GM18870 (cell line): ENCODE measurements at regions not wholly inside any gene's neighbourhood (a gene's known extent, or its start where the extent isn't known, plus 50 kb on each side); places are given as distances from the start of the nearest gene placed in this dataset.
A peak's percentile ranks its signal among the peaks of the same experiment; 100 is the strongest.

Experiments
- ATAC-seq: cut with Tn5 transposase; IDR thresholded peaks from one replicate; pipeline ENCODE4 v1.9.1; 2021; ENCODE audit warnings: moderate library complexity; ENCODE audit not compliant: unreplicated experiment

- no peak for ATAC-seq
Observed at GRCh38 chr7:21356616-21357015, 71.3 kb upstream of the SP4 start.

GRCh38 chr7:21357151-21358097 is 70.5 kb upstream of the SP4 start:
- no peak for ATAC-seq

DNA sequence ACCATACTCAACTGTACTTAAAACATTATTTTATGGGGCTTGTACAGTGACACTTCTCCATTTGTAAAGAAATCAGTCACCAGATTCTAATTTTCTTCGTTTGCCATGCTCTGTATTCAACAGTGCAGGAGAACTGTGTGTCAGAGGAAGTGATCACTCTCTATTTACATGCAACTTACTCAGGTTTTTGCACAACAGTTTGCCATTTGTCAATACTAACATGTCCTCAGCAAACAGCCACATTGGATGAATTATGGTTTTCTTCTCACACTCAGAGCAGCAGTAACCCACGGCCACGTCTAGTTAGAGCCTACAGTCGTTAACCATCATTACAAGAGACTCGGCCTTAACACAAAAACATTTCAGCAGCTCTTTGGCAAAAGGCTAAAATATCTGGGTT is 69.2 kb upstream of the SP4 start:
- no peak for ATAC-seq

DNA sequence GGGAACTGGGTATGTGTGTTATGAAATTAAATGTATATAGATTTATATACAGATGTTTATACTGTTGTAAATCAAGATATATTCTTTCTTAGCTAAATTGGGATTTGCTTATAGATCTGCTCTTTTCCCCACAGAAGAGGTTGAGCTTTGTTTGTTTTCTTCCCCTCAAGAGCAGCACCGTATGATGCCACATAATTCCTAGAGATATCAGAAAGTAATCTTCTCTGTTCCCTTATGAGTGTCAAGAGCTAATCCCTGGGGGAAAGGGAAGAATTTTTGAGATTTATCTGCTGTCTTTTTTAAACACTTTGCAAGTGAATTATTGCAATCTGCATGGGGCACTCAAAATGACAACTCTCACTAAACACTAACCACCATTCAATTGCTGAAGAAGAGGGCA is 68.7 kb upstream of the SP4 start:
- no peak for ATAC-seq

- no peak for ATAC-seq
Observed at GRCh38 chr7:21361413-21362125, 66.3 kb upstream of the SP4 start.

DNA sequence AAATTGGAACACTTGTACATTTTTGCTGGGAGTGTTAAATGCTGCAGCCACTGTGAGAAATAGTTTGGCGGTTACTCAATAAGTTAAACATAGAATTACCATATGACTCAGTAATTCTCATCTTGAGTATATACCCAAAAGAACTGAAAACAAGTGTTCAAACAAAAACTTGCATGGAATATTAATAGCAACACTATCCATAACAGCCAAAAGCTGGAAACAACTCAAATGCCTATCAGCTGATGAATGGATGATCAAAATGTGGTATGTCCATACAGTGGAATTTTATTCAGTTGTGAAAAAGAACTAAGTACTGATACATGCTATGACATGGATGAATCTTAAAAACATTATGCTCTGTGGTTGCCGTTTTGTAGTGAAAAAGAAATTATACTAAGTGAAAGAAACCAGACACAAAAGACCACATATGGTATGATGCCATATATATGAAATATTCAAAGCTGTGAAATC is 63.0 kb upstream of the SP4 start:
- peak; percentile 78 for ATAC-seq

DNA sequence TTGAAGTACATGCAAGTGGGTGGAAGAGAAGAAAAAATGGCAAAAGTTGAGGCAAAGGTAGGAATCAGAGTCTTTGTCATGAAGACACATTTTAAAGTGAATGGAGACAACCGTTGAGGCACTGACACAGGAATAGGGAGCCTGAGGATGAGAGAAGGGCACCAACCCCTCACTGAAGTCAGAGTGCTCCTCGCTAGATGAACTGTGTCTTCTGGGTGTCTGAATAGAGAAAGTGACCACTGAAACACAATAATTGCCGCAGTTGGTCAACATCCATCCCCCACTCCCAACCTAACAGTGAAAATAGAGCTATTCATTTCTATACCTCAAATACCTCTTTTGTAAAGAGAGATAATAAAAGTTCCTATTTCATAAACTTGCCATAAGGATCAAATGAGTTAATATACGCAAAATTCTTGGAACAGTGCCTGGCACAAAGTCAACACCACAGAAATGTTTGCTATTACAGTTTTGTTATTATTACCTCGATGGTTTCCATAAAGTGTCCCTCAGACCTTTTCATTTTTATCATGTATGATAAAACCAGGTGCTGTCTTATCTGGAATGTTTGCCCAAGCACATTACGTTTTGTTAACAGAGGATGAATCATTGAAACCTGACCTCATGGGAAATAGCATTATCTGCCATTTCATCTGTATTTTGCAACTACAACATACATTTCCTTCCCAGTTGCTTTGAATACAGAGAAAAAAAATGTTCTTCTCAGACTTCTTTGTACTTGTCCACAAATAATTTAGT is 61.8 kb upstream of the SP4 start:
- no peak for ATAC-seq

DNA sequence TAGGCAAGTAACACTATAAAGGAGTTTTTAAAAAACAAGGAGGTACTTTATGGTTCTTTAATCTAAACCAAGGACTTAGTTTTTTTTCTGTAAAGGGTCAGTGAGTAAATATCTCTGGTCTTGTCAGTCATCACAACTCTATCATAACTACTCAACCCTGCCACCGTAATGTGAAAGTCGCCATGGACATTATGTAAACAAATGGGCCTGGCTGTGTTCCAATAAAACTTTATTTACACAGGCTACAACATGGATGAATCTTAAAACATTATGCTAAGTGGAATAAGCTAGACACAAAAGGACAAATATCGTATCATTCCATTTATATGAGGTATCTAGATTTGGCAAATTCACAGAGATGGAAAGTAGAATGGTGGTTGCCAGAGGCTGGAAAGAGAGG is 60.8 kb upstream of the SP4 start:
- ATAC-seq, result no peak

- no peak for ATAC-seq
Observed at GRCh38 chr7:21367537-21367936, 60.3 kb upstream of the SP4 start.

DNA sequence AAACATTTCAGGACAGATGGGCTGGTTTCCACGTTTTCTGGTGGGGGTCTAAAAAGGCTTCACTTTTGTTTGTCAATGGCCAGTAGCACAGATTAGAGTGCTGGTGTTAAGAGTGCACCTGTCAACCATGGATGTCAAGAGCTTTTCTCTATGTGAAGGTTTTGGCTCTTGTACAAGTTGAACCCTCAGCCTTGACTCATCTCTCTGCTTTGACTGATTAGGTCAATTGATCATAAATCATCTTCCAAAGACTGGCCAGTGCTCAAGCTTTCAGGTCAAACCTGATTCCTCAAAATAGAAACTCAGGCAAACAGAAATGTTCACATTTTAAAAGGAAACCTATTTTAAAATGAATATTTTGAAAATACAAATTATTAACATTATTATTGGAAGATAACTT is 59.6 kb upstream of the SP4 start:
- no peak for ATAC-seq

DNA sequence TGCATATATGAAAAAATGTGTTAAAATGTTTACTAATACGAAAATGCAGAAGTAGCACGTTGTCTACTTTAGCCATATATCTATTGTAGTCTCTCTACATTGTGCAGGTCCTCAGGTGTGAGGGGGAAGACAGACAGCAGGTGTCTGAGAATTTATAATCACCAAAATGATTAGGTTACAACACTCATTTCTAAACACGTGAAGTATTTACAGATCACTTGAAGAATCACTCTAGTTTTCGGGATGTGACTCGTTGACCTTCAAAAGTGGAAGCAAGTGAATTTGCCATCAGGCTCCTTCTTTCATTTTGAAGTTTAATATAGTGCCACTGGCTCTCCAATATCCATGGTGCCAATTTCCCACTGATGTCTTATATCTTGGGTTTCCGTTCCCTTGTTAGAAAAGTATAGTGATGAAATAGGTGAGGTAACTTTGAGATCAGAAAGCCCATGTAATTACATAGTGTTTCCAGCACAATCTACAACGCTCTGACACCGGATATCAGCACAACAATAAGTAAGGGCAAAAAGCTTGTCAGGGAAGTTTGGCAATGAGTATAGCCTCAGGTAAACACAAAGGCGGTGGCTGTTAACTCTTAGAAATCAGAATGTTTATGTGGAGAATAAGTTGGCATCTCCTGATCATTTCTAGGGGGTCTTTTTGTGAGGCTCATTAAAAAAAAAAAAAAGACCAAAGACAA is 57.5 kb upstream of the SP4 start:
- no peak for ATAC-seq

- ATAC-seq, result no peak
Observed at GRCh38 chr7:21371360-21371759, 56.5 kb upstream of the SP4 start.

- no peak for ATAC-seq
Observed at GRCh38 chr7:21373031-21373430, 54.9 kb upstream of the SP4 start.

GRCh38 chr7:21374134-21374533 is 53.7 kb upstream of the SP4 start:
- no peak for ATAC-seq

GRCh38 chr7:21377545-21377944 is 50.3 kb upstream of the SP4 start:
- no peak for ATAC-seq
